NCI-H1436 (cell line): ENCODE measurements at regions not wholly inside any gene's neighbourhood (a gene's known extent, or its start where the extent isn't known, plus 50 kb on each side); places are given as distances from the start of the nearest gene placed in this dataset.
"Not testable (repeated sequence)": the region's sequence is repeated elsewhere in the genome, so short reads cannot be mapped to it uniquely, and the experiment has no call there.

ENCODE experiments used
- DNase-seq: peaks from one replicate; lab custom pipeline; 2025; lab: John Stamatoyannopoulos, UW

- DNase-seq: no peak
These were observed 98.5 kb upstream of the UXS1 start for GRCh38 chr2:106292627-106293026.

DNA sequence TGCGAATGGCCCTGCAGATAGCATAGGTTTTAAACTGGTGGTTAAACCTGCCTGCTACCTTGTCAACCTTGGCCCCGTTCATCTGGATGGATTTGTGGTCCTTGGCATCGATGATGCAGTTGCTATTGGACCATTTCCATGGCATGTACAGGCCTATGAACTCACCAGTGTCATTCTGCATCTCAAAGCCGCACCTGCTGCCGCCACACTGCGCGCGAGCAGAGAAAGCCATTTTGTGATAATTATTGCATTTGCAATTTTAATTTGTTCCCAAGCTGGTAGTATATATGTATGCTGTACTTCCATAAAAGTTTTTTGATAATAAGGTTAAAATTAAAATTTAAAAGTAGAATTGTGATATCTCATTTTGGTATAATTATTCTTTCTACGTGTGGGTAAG lies 94.8 kb upstream of the UXS1 start:
- no peak for DNase-seq

GRCh38 chr2:106285237-106285829 lies 91.2 kb upstream of the UXS1 start:
- DNase-seq: no peak

- DNase-seq: no peak
These were observed 90.6 kb upstream of the UXS1 start for GRCh38 chr2:106284691-106285202.

- DNase-seq: no peak
These were observed 90.2 kb upstream of the UXS1 start for GRCh38 chr2:106284255-106284654.

DNA sequence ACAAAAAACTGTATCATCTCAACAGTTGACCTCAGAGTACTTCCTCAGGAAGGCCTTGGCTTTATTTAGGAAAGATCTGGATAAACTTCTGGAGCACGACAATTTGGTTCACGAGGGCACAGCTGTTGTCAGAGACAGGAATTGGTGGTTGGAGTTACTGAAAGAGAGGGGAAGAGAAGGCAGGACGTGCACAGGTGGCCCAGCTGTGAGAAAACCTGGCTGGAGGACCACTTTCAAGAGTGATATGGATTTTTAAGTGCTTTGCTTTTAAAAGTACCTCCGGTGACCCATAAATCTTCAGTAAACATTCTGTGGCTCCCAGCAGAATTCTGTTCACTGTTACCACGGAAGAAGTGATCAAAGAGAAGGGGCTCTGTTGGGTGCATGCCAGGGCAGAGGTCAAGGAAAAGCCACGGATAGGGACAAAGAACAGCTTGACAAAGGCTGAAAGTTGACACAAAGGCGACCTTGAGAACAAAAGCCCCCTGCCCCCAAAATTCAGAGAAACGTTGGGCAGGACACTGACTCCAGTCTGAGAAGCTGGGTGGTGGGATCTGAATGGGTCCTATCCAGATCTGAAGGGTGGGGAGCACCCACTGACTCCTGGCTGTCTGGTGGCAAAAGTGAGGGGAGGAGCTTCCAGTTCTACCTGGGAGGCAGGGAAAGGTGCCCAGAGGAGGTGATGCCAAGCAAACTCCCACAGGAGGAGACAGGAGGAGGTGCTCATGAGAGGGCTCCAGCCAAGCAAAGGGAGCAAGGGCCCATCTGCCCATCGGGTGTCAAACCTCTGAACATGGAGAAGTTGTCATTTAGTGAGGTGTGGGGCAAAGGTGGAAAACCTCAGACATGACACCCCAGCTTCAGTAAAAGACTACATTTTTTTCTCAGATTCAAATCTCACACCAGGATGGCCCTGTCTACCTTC lies 89.4 kb upstream of the UXS1 start:
- DNase-seq: not testable (repeated sequence)

GRCh38 chr2:106282462-106283170 lies 88.5 kb upstream of the UXS1 start:
- DNase-seq: no peak

DNA sequence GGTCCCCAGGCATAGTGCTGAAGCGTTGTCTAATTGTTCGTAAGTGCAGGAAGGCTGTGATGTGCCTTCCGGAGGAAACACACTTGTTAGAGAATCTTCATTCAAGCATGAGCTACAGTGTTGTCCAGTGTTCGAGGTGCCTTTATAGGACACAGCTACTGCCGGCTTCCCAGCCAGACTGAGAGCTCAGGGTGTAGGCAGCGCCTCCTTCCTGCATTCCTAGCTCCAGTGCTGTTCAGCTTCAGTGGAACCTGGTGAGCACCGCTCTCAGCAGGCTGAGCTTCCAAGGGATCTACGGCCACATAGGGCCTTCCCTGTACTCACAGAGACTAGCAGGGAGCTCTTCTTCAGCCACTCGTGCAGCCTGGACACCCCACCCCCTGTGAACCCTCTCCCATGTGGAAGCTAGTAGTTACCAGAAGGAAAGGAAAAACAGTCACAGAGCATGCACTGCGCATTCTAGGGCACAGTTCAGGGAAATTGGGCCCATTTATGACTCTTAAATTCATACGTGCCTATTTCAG lies 87.9 kb upstream of the UXS1 start:
- DNase-seq: not testable (repeated sequence)

- DNase-seq: no peak
These were observed 86.8 kb upstream of the UXS1 start for GRCh38 chr2:106280722-106281446.

GRCh38 chr2:106280224-106280623 lies 86.1 kb upstream of the UXS1 start:
- no peak for DNase-seq

- no peak for DNase-seq
These were observed 84.2 kb upstream of the UXS1 start for GRCh38 chr2:106278112-106278876.

DNA sequence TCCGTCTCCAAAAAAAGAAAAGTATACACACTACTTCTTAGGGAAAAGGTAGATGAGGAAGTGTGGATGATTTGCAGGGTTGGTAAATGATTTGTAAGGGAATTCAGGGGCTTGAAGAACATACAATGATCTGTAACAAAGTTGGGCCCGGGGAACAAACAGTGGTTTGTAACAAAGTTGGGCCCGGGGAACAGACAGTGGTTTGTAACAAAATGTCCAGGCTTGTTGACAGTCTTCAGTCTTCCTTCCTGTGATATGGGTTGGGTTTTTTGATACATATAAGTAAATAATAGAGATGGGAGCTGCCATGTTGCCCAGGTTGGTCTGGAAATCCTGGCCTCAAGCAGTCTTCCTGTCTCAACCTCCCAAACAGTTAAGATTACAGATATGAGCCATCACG lies 83.3 kb upstream of the UXS1 start:
- DNase-seq: no peak

GRCh38 chr2:106275971-106276370 lies 81.9 kb upstream of the UXS1 start:
- DNase-seq: no peak

DNA sequence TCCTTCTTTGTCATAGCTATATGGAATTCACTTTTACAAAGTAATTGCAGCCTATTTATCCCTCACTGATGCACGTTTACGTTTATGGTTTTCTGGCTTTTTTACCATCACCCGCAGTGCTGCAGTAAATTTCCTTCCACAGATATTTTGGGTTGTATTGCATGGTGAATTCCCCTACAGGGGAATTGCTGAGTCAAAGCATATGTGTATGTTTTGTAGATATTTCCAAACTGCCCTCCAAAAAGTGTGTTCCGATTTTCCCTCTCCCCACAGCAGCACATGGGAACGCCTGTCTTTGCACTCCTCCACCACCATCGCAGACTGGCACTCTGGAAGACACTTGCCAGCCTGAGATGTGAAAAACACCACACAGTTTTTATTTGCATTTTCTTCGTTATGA lies 80.6 kb upstream of the UXS1 start:
- no peak for DNase-seq

DNA sequence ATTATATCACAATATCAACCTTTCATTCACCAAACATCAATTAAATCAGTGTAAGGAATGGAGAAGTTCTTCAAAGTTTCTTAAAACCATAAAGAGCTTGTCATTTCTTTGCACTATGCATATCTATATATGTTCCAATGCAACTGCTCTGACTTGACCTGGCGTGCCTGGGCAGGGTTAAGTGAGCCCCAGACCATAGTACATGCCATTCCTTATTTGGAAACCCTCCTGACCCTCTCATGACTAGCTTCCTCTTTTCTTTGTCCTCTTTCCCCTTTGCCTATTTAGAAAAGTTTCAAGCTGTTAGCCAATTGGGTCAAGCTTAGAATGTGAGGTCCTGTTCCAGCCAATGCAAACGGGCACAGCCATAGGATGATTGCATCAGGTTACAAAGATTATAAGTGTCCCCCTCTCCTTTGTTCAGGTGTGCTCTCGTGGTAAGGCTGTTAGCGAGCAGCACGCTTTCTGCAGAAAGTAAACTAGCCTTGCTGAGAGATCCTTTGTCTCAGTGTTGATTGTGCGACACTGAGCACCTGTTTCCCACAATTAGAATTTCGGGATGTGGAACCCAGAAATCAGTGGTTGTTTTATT lies 78.2 kb upstream of the UXS1 start:
- no peak for DNase-seq

GRCh38 chr2:106270471-106270891 lies 76.4 kb upstream of the UXS1 start:
- no peak for DNase-seq

GRCh38 chr2:106269591-106270291 lies 75.6 kb upstream of the UXS1 start:
- DNase-seq: peak; percentile 2

DNA sequence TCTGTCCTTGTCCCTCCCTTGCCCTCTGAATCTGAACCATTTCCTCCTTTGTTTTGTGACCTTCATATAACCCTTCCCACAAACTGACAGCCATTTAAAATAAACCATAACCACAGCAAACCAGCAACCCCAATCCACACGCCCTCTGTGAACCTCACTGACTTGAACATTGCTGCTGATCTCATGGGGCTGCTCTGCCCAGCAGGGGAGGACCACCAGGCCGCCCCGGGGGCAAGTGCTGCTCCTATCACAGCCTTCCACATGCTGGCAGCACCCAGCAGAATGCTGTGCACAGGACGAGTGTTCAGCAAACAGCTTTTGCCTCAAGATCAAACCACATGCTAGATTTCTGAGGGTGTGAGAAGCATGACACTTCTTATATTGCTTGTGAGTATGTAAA lies 73.9 kb upstream of the UXS1 start:
- no peak for DNase-seq

- no peak for DNase-seq
These were observed 67.8 kb upstream of the UXS1 start for GRCh38 chr2:106261871-106262321.

DNA sequence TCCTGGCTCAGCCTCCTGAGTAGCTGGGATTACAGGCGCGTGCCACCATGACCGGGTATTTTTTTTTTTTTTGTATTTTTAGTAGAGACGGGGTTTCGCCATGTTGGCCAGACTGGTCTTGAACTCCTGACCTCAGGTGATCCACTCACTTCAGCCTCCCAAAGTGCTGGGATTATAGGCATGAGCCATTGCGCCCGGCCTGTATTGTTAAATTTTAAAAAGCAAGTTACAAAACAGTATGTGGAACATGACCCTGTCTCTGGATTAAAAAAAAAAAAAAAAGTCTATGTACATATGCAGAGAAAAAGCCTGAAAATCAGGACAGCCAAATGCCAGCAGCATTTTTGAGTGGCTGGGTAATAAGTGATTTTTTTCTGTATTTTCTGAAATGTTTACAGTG lies 64.8 kb upstream of the UXS1 start:
- DNase-seq: not testable (repeated sequence)
